GM12878 (cell line): ENCODE measurements at regions not wholly inside any gene's neighbourhood (a gene's known extent, or its start where the extent isn't known, plus 50 kb on each side); places are given as distances from the start of the nearest gene placed in this dataset.

Experiments
- GABPA ChIP-seq: IDR thresholded peaks from 2 replicates; pipeline ENCODE4 v1.6.1; 2014; ENCODE audit warnings: antibody characterized with exemption, low read depth, mild to moderate bottlenecking, inconsistent platforms
- KDM1A ChIP-seq: fragments of 200-600 bp; sonication (generic); IDR thresholded peaks from 2 replicates; pipeline ENCODE4 v1.6.1; 2016; ENCODE audit warnings: borderline replicate concordance
- MYC ChIP-seq: IDR thresholded peaks from 2 replicates; pipeline ENCODE4 v1.6.1; 2011; ENCODE audit warnings: mild to moderate bottlenecking, low read length, moderate library complexity, inconsistent platforms; ENCODE audit not compliant: insufficient read depth, insufficient replicate concordance, insufficient read length, severe bottlenecking
- PAX8 ChIP-seq: fragments of 450-650 bp; IDR thresholded peaks from 2 replicates; pipeline ENCODE4 v1.6.1; 2017; ENCODE audit warnings: mild to moderate bottlenecking, moderate library complexity
- POLR2A ChIP-seq: IDR thresholded peaks from 2 replicates; pipeline ENCODE4 v1.6.1; 2011; ENCODE audit warnings: low read depth, mild to moderate bottlenecking, low read length
- POLR2AphosphoS5 ChIP-seq: IDR thresholded peaks from 2 replicates; pipeline ENCODE4 v1.6.1; 2011; ENCODE audit warnings: mild to moderate bottlenecking, low read length, inconsistent platforms
- RCOR1 ChIP-seq: conservative IDR thresholded peaks from 2 replicates; pipeline ENCODE4 v1.6.1; 2012; ENCODE audit warnings: low read depth, low read length, improper control_type of control experiment
- TARDBP ChIP-seq: IDR thresholded peaks from 2 replicates; pipeline ENCODE4 v1.6.1; 2016; ENCODE audit warnings: borderline replicate concordance
- TCF12 ChIP-seq: IDR thresholded peaks from 2 replicates; pipeline ENCODE4 v1.6.1; 2011; ENCODE audit warnings: low read depth, mild to moderate bottlenecking, low read length
- ZNF207 ChIP-seq: fragments of 450-650 bp; IDR thresholded peaks from 2 replicates; pipeline ENCODE4 v1.6.1; 2014; ENCODE audit warnings: antibody characterized with exemption, mild to moderate bottlenecking, borderline replicate concordance
- ZNF274 ChIP-seq: IDR thresholded peaks from one replicate; pipeline ENCODE4 v1.8.0; 2011; ENCODE audit not compliant: insufficient read length, insufficient read depth
- TF ChIP-seq, protein P1 (sequence below), 3 experiments: IDR thresholded peaks in 2 of 3; conservative IDR thresholded peaks in 1 of 3; 2 replicates each; pipeline ENCODE4 v1.5.1; 2011; ENCODE audit warnings: low read depth in 3 of 3, low read length in 3 of 3, mild to moderate bottlenecking in 3 of 3, control low read depth in 2 of 3, moderate library complexity in 2 of 3, inconsistent platforms in 1 of 3, mixed read lengths in 1 of 3; ENCODE audit not compliant: control insufficient read depth in 2 of 3, insufficient read depth in 1 of 3; ENCODE audit errors: extremely low read depth in 1 of 3
- TF ChIP-seq, protein P2 (sequence below): IDR thresholded peaks from 2 replicates; pipeline ENCODE4 v1.6.1; 2012; ENCODE audit warnings: low read length, inconsistent platforms

DNA sequence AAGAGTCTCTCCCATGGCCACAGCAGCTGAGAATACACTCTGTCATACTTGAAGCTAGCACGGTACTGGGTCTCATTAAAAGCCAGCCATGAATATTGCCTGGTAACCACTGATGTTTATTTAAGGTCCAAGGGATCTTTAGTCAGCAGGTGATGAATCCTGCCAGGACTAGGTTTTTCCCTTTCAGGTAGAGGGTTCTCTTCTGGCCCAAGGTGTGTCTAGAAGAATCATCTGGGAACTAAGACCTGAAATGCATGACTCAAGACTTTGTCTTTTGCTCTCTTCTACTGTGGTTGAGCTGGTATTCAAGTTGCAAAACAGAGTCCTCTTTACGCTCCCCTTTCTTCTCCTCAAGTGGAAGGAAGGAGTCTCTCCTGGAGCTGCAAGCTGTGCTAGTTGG lies 400.5 kb upstream of the FSIP2 start:
- TF ChIP-seq RCOR1 (no peak), POLR2AphosphoS5 (no peak), ZNF274 (no peak), TARDBP (no peak), ZNF207 (no peak), PAX8 (no peak), TCF12 (no peak), POLR2A (no peak), GABPA (no peak), MYC (no peak), KDM1A (no peak)
- TF ChIP-seq, protein P1, sequence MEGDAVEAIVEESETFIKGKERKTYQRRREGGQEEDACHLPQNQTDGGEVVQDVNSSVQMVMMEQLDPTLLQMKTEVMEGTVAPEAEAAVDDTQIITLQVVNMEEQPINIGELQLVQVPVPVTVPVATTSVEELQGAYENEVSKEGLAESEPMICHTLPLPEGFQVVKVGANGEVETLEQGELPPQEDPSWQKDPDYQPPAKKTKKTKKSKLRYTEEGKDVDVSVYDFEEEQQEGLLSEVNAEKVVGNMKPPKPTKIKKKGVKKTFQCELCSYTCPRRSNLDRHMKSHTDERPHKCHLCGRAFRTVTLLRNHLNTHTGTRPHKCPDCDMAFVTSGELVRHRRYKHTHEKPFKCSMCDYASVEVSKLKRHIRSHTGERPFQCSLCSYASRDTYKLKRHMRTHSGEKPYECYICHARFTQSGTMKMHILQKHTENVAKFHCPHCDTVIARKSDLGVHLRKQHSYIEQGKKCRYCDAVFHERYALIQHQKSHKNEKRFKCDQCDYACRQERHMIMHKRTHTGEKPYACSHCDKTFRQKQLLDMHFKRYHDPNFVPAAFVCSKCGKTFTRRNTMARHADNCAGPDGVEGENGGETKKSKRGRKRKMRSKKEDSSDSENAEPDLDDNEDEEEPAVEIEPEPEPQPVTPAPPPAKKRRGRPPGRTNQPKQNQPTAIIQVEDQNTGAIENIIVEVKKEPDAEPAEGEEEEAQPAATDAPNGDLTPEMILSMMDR (IDR thresholded peaks at IDR 0.05 in 2 of 3, conservative IDR thresholded peaks at IDR 0.05 in 1 of 3; ENCODE audit: control insufficient read depth in 2 of 3, extremely low read depth in 1 of 3, insufficient read depth in 1 of 3, low read depth in 3 of 3, low read length in 3 of 3): no peak
- TF ChIP-seq, protein P2, sequence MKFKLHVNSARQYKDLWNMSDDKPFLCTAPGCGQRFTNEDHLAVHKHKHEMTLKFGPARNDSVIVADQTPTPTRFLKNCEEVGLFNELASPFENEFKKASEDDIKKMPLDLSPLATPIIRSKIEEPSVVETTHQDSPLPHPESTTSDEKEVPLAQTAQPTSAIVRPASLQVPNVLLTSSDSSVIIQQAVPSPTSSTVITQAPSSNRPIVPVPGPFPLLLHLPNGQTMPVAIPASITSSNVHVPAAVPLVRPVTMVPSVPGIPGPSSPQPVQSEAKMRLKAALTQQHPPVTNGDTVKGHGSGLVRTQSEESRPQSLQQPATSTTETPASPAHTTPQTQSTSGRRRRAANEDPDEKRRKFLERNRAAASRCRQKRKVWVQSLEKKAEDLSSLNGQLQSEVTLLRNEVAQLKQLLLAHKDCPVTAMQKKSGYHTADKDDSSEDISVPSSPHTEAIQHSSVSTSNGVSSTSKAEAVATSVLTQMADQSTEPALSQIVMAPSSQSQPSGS: no peak
